RWPE2 (cell line): ENCODE measurements at regions not wholly inside any gene's neighbourhood (a gene's known extent, or its start where the extent isn't known, plus 50 kb on each side); places are given as distances from the start of the nearest gene placed in this dataset.

Source experiments
- ATAC-seq: fragments of 200-7000 bp; cut with Tn5 transposase; 3 replicates; pipeline ENCODE4 v1.9.1; 2021; ENCODE audit warnings: low read depth
- DNase-seq: peaks from one replicate; pipeline ENCODE4 v3.0.0-alpha.2; 2020; ENCODE audit warnings: low spot score
- H3K27ac ChIP-seq: fragments of 450-650 bp; 2 replicates; pipeline ENCODE4 v1.5.1; 2017; ENCODE audit warnings: mild to moderate bottlenecking; ENCODE audit not compliant: poor library complexity, severe bottlenecking
- H3K27me3 ChIP-seq: fragments of 250-450 bp; sonication (Bioruptor Pico); 2 replicates; pipeline ENCODE4 v1.5.1; 2021; ENCODE audit warnings: mild to moderate bottlenecking, moderate library complexity; ENCODE audit not compliant: insufficient read depth, poor library complexity, severe bottlenecking
- H3K36me3 ChIP-seq: fragments of 250-450 bp; sonication (Bioruptor Pico); 2 replicates; pipeline ENCODE4 v1.5.1; 2020; ENCODE audit warnings: low read depth, mild to moderate bottlenecking, moderate library complexity
- H3K4me1 ChIP-seq: fragments of 250-450 bp; sonication (Bioruptor Pico); 2 replicates; pipeline ENCODE4 v1.5.1; 2021; ENCODE audit warnings: mild to moderate bottlenecking, moderate library complexity; ENCODE audit not compliant: insufficient read depth, poor library complexity, severe bottlenecking
- H3K4me3 ChIP-seq: fragments of 250-450 bp; sonication (Bioruptor Pico); 2 replicates; pipeline ENCODE4 v1.5.1; 2021; ENCODE audit warnings: mild to moderate bottlenecking, moderate library complexity; ENCODE audit not compliant: severe bottlenecking
- H3K9me3 ChIP-seq: fragments of 250-450 bp; sonication (Bioruptor Pico); 2 replicates; pipeline ENCODE4 v1.5.1; 2021; ENCODE audit warnings: mild to moderate bottlenecking, moderate library complexity; ENCODE audit not compliant: severe bottlenecking
- TF ChIP-seq, protein P1 (sequence below): fragments of 450-650 bp; IDR thresholded peaks from one replicate; pipeline ENCODE4 v1.5.1; 2017; ENCODE audit warnings: mild to moderate bottlenecking, moderate library complexity; ENCODE audit not compliant: poor library complexity, severe bottlenecking

DNA sequence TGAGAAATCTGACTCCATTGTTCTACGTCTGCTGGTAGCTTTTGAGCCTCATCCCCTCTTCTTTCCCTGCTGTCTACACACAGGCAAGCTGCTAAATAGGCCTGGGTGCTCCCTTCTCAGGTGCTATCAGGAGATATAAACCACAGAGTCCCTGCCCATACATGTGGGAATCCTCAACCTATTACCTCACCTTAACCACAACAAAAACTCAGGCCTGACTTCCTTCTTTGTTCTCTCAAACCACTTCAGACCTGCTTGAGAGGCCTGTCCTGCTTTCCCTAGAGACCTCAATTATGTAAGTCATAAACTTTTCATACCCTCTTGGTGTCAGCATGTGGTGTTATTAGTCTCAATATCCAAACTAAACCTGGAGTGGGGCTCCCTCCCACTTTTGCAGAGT, 75.0 kb upstream of the MAGI2 start:
- peak; percentile 97 for ATAC-seq
- H3K4me1 ChIP-seq = peaks cover 14% of the 10 kb centered on the region
- TF ChIP-seq, protein P1, sequence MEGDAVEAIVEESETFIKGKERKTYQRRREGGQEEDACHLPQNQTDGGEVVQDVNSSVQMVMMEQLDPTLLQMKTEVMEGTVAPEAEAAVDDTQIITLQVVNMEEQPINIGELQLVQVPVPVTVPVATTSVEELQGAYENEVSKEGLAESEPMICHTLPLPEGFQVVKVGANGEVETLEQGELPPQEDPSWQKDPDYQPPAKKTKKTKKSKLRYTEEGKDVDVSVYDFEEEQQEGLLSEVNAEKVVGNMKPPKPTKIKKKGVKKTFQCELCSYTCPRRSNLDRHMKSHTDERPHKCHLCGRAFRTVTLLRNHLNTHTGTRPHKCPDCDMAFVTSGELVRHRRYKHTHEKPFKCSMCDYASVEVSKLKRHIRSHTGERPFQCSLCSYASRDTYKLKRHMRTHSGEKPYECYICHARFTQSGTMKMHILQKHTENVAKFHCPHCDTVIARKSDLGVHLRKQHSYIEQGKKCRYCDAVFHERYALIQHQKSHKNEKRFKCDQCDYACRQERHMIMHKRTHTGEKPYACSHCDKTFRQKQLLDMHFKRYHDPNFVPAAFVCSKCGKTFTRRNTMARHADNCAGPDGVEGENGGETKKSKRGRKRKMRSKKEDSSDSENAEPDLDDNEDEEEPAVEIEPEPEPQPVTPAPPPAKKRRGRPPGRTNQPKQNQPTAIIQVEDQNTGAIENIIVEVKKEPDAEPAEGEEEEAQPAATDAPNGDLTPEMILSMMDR = no peak

DNA sequence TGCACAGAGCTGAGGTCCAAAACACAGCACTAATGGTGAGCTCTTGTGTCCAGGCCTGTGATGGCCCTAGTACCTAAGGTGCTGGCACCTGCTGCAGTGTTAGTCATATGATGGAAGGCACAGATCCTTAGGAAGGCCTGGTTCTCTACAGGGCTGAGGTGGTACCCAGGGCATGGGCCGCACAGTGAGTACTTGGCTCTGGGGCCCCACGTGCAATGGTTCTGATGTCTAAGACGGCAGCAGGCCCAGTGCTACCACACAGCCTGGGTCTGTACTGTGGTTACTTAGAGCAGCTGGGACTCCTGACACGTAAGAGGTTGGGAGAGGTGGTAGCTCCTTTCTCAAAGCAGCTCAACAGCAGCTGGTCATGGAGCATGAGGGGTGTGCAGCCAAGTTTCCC, 70.6 kb upstream of the MAGI2 start:
- DNase-seq (no peak), ATAC-seq (no peak)
- no peaks in the 10 kb centered on the region for H3K9me3 ChIP-seq
- H3K4me3 ChIP-seq = no peak overlapping the region
- TF ChIP-seq, protein P1 = no peak
- no peaks in the 10 kb centered on the region for H3K36me3 ChIP-seq
- peaks cover 17% of the 10 kb centered on the region for H3K4me1 ChIP-seq
- H3K27ac ChIP-seq = no peak overlapping the region
- no peaks in the 10 kb centered on the region for H3K27me3 ChIP-seq

More for the DNA sequence above, 75.0 kb upstream of the MAGI2 start:
- no peak for DNase-seq
- H3K4me3 ChIP-seq = no peak overlapping the region
- H3K36me3 ChIP-seq = no peaks in the 10 kb centered on the region
- no peaks in the 10 kb centered on the region for H3K9me3 ChIP-seq
- no peaks in the 10 kb centered on the region for H3K27me3 ChIP-seq
- no peak overlapping the region for H3K27ac ChIP-seq

DNA sequence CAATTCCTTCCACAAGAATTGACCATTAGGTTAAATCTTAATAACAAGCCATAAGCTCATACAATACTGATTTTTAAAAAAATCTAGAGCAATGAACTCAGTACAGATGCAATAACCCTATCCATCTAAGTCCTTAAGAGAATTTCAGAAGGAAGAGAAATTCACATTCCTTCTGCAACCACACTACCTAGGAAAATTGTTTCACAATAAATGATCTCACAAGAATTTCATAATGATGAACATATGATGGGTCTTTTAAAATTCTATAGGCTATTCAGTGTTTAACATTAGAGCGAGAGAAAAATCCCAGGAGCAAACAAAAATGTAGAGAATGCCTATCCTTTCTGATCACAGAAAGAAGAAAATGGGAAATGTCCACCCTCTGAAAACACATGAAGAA, 70.0 kb upstream of the MAGI2 start:
- Histone ChIP-seq H3K27me3 (no peaks in the 10 kb centered on the region), H3K4me1 (peaks cover 11% of the 10 kb centered on the region), H3K27ac (no peak overlapping the region), H3K4me3 (no peak overlapping the region), H3K36me3 (no peaks in the 10 kb centered on the region), H3K9me3 (no peaks in the 10 kb centered on the region)
- TF ChIP-seq, protein P1 = no peak
- no peak for ATAC-seq
- DNase-seq = no peak

DNA sequence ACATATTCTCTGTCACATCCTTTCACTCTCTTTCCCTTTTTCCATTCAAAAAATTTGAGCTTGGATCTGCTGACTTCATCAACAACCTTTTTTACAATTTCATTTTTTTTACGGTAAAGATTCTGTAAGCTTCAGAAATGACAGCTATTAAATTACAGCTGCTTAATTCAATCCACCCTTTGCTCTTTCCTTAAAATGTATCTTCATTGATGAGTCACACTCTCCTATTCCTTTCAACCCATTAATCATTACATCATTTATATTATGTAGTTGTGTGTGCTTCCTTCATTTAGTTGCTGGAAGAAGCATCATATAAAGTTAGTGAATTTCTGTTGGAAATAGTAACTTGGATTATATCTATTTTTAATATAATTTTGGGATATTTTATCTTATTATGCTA, 67.1 kb upstream of the MAGI2 start:
- H3K4me1 ChIP-seq = peaks cover 3% of the 10 kb centered on the region
- TF ChIP-seq, protein P1 = no peak
- no peak for ATAC-seq

DNA sequence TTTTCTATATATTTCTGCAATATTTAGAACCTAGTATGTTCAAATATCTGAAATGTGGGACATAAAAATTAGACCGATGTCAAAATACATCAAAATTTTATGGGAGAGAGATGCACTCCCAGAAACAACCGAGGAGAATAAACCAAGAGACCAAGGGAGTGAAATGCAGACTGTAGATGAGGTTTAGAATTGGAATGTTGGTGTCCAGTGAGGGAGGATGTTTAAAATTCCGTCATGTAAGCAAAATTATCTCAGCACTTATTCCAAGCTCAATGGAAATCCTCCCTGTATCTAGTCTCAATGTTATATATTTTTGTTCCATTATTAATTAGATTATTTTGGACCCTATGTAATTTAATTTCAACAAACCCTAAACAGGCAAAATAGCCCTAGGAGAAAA, 61.9 kb upstream of the MAGI2 start:
- Histone ChIP-seq H3K27me3 (no peaks in the 10 kb centered on the region), H3K36me3 (no peaks in the 10 kb centered on the region), H3K9me3 (no peaks in the 10 kb centered on the region), H3K27ac (no peak overlapping the region), H3K4me1 (no peaks in the 10 kb centered on the region), H3K4me3 (no peak overlapping the region)
- TF ChIP-seq, protein P1 = no peak
- no peak for DNase-seq
- ATAC-seq = no peak

More for the DNA sequence above, 67.1 kb upstream of the MAGI2 start:
- no peak overlapping the region for H3K27ac ChIP-seq
- H3K36me3 ChIP-seq = no peaks in the 10 kb centered on the region
- H3K9me3 ChIP-seq = no peaks in the 10 kb centered on the region
- no peak for DNase-seq
- no peak overlapping the region for H3K4me3 ChIP-seq
- no peaks in the 10 kb centered on the region for H3K27me3 ChIP-seq
